T-cell (primary cell): ENCODE measurements at regions not wholly inside any gene's neighbourhood (a gene's known extent, or its start where the extent isn't known, plus 50 kb on each side); places are given as distances from the start of the nearest gene placed in this dataset.
"Not testable (repeated sequence)": the region's sequence is repeated elsewhere in the genome, so short reads cannot be mapped to it uniquely, and the experiment has no call there.

Source experiments
- ATAC-seq, 4 experiments: fragments of 200-7000 bp in 3 of 4; fragments of 150-1000 bp in 1 of 4; cut with Tn5 transposase; replicated peaks in 1 of 4; 1 replicate in 3 of 4; 2 replicates in 1 of 4; pipeline ENCODE4 v1.10.0; 2021; ENCODE audit warnings: moderate library complexity in 3 of 4, mild to moderate bottlenecking in 2 of 4, moderate number of reproducible peaks in 1 of 4
- CTCF ChIA-PET, 2 donors: fragments of 300-600 bp; sonication (Branson Sonifier 250); formaldehyde crosslinking; loops; one replicate each; lab custom pipeline; 2022; ENCODE audit warnings: antibody characterized with exemption in 2 of 2; lab: Charles Lee
- POLR2A ChIA-PET, 2 donors: fragments of 300-600 bp; sonication (Branson Sonifier 250); formaldehyde crosslinking; loops; one replicate each; lab custom pipeline; 2022; ENCODE audit warnings: antibody characterized with exemption in 2 of 2; lab: Charles Lee
- DNase-seq, 35 experiments: peaks; one replicate each; pipeline versions ENCODE4 v3.0.0 to v3.0.0-alpha.2; 2013 to 2023
- H3K27ac ChIP-seq: one replicate; pipeline ENCODE4 v1.5.1; 2013; ENCODE audit warnings: low read length
- H3K27me3 ChIP-seq, 2 experiments: replicated peaks in 1 of 2; 1 replicate in 1 of 2; 2 replicates in 1 of 2; pipeline versions ENCODE4 v1.6.1 to v1.7.0; 2013; ENCODE audit warnings: low read length in 1 of 2, mixed read lengths in 1 of 2; ENCODE audit not compliant: control insufficient read depth in 2 of 2, insufficient read depth in 2 of 2; ENCODE audit errors: extremely low read depth in 1 of 2
- H3K36me3 ChIP-seq, 2 donors: 1 replicate in 1 of 2; 2 replicates in 1 of 2; pipeline versions ENCODE4 v1.6.1 to v1.7.0; 2013; ENCODE audit warnings: low read length in 1 of 2; ENCODE audit not compliant: control insufficient read depth in 2 of 2, insufficient read depth in 1 of 2; ENCODE audit errors: extremely low read depth in 1 of 2
- H3K4me1 ChIP-seq, 2 experiments: 1 replicate in 1 of 2; 2 replicates in 1 of 2; pipeline versions ENCODE4 v1.6.1 to v1.7.0; 2013; ENCODE audit warnings: low read length in 2 of 2, mixed read lengths in 1 of 2; ENCODE audit not compliant: insufficient read depth in 2 of 2, control insufficient read depth in 1 of 2; ENCODE audit errors: extremely low read depth in 1 of 2
- H3K4me3 ChIP-seq, 2 donors: 1 replicate in 1 of 2; 2 replicates in 1 of 2; pipeline versions ENCODE4 v1.5.1 to v1.7.0; 2013; ENCODE audit warnings: mild to moderate bottlenecking in 2 of 2, low read length in 1 of 2, moderate library complexity in 1 of 2; ENCODE audit not compliant: control insufficient read depth in 1 of 2; ENCODE audit errors: extremely low read depth in 1 of 2
- H3K9me3 ChIP-seq: 2 replicates; pipeline ENCODE4 v1.7.0; 2013
- H3K27ac Mint-ChIP-seq, 2 donors: one replicate each; pipeline ENCODE4 v1.8.0; 2020 to 2021; ENCODE audit warnings: mild to moderate bottlenecking in 2 of 2, mixed read lengths in 2 of 2
- H3K27me3 Mint-ChIP-seq, 2 donors: one replicate each; pipeline ENCODE4 v1.8.0; 2021 to 2022; ENCODE audit warnings: mixed read lengths in 2 of 2
- H3K36me3 Mint-ChIP-seq: one replicate; pipeline ENCODE4 v1.8.0; 2021; ENCODE audit warnings: mixed read lengths
- H3K4me1 Mint-ChIP-seq, 3 donors: one replicate each; pipeline ENCODE4 v1.8.0; 2020 to 2022; ENCODE audit warnings: mixed read lengths in 3 of 3, mild to moderate bottlenecking in 1 of 3
- H3K4me3 Mint-ChIP-seq, 3 donors: one replicate each; pipeline ENCODE4 v1.8.0; 2020 to 2022; ENCODE audit warnings: mild to moderate bottlenecking in 3 of 3, mixed read lengths in 3 of 3, moderate library complexity in 3 of 3
- H3K9me3 Mint-ChIP-seq, 3 donors: one replicate each; pipeline ENCODE4 v1.8.0; 2020 to 2022; ENCODE audit warnings: mixed read lengths in 3 of 3
- WGBS: methylation state at CpG from one replicate; pipeline ENCODE4 v1.1.5; 2013; ENCODE audit warnings: missing lambda C conversion rate; ENCODE audit not compliant: insufficient coverage; 5-methylcytosine and 5-hydroxymethylcytosine counted together

DNA sequence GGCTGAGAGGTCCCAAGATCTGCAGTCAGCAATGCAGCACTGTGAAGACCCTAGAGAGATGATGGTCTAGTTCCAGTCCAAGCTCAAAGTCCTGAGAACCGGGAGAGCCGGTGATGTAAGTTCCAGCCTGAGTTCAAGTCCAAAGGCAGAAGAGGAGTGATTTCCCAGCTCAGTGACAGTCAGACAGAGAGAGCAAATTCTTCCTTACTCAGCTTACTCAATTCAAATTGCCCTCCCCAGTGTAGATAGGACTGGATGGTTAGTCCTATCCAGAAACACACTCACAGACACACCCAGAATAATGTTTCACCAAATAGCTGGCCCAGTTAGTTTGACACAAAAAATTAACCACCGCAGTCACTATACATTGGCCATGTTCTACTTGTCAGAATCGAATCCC lies 185.5 kb upstream of the MYO3A start:
- Mint-ChIP-seq H3K4me1 (no peaks in the 10 kb centered on the region), H3K27ac (no peak overlapping the region), H3K4me3 (no peak overlapping the region), H3K27me3 (no peaks in the 10 kb centered on the region), H3K36me3 (no peaks in the 10 kb centered on the region), H3K9me3 (peaks cover 0 to 3% (median 0%) of the 10 kb centered on the region in 3 donors)
- H3K27me3 ChIP-seq, result no peaks in the 10 kb centered on the region
- no peaks in the 10 kb centered on the region for H3K4me1 ChIP-seq
- H3K9me3 ChIP-seq, result no peaks in the 10 kb centered on the region
- H3K27ac ChIP-seq, result no peak overlapping the region
- CTCF ChIA-PET, result no interaction called here
- no peak for ATAC-seq
- no peak overlapping the region for H3K4me3 ChIP-seq
- DNase-seq, result no peak
- 69% methylated on average over 2 of the region's 4 CpGs for WGBS
- POLR2A ChIA-PET, result no interaction called here
- H3K36me3 ChIP-seq, result no peaks in the 10 kb centered on the region

DNA sequence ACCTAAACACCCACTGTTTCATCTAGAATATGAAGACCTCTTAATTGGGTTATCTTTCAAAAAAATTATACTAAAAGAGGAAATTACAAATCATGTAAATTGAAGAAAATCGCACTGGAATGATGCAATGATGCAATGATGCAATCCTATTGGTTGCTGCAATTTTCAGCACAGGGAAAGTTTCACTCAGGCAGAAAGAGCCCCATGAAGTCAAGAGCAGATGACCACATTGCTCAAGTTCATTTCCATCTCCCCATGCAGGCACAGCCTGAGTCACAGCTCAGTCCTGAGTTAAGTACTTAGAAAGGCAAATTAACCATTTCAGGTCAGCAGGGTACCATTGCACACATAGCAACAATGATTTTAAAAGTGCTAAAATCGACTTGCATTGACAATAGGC lies 180.3 kb upstream of the MYO3A start:
- Mint-ChIP-seq H3K27me3 (no peaks in the 10 kb centered on the region), H3K4me3 (no peak overlapping the region), H3K9me3 (no peaks in the 10 kb centered on the region), H3K27ac (no peak overlapping the region), H3K4me1 (no peaks in the 10 kb centered on the region), H3K36me3 (no peaks in the 10 kb centered on the region)
- no CpG with 5 or more reads among the region's 2 CpGs for WGBS
- Histone ChIP-seq H3K4me1 (no peaks in the 10 kb centered on the region), H3K27me3 (no peaks in the 10 kb centered on the region), H3K36me3 (no peaks in the 10 kb centered on the region), H3K27ac (no peak overlapping the region), H3K9me3 (no peaks in the 10 kb centered on the region), H3K4me3 (no peak overlapping the region)
- ChIA-PET POLR2A (no interaction called here), CTCF (interaction anchor here in 1 of 2 donors (0.6 kb wide), 1 partner anchor 23 kb away, joined by 6 read pairs; no protein-coding TSS in a partner anchor)
- DNase-seq (no peak), ATAC-seq (no peak)

DNA sequence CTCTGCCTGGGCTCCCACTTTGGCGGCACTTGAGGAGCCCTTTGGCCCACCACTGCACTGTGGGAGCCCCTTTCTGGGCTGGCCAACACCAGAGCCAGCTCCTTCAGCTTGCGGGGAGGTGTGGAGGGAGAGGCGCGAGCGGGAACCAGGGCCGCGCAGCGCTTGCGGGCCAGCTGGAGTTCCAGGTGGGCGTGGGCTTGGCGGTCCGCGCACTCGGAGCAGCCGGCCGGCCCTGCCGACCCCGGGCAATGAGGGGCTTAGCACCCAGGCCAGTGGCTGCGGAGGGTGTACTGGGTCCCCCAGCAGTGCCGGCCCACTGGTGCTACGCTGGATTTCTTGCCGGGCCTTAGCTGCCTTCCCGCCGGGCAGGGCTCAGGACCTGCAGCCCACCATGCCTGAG lies 178.2 kb upstream of the MYO3A start:
- not testable (repeated sequence) for H3K27me3 ChIP-seq, H3K4me3 ChIP-seq, H3K36me3 Mint-ChIP-seq, H3K9me3 ChIP-seq, ATAC-seq, H3K27ac Mint-ChIP-seq, H3K4me1 Mint-ChIP-seq, DNase-seq, H3K27me3 Mint-ChIP-seq, H3K27ac ChIP-seq, H3K4me3 Mint-ChIP-seq, H3K36me3 ChIP-seq, H3K4me1 ChIP-seq, H3K9me3 Mint-ChIP-seq
- POLR2A ChIA-PET, result interaction anchor here in 1 of 2 donors (0.6 kb wide), 1 partner anchor 941 kb away, joined by 3 read pairs; no protein-coding TSS in a partner anchor
- CTCF ChIA-PET, result interaction anchor here in 1 of 2 donors (0.5 kb wide), 1 partner anchor 29 kb away, joined by 4 read pairs; no protein-coding TSS in a partner anchor
- 96% methylated on average over 23 of the region's 24 CpGs for WGBS

DNA sequence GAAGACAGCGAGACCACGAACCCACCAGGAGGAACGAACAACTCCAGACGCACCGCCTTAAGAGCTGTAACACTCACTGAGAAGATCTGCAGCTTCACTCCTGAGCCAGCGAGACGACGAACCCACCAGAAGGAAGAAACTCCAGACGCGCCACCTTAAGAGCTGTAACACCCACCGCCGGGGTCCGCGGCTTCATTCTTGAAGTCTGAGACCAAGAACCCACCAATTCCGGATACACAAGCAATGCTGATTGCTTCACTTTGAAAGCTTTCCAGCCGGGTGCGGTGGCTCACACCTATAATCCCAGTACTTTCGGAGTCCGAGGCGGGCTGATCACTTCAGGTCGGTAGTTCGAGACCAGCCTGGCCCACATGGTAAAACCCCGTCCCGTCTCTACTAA lies 177.2 kb upstream of the MYO3A start:
- no peak overlapping the region for H3K4me3 Mint-ChIP-seq
- no peak overlapping the region for H3K27ac ChIP-seq
- no peaks in the 10 kb centered on the region for H3K36me3 ChIP-seq
- no peaks in the 10 kb centered on the region for H3K9me3 ChIP-seq
- ChIA-PET CTCF (no interaction called here), POLR2A (no interaction called here)
- 93% methylated on average over 20 of the region's 24 CpGs for WGBS
- DNase-seq (no peak), ATAC-seq (no peak)
- H3K27ac Mint-ChIP-seq, result no peak overlapping the region
- no peaks in the 10 kb centered on the region for H3K4me1 ChIP-seq
- H3K4me3 ChIP-seq, result no peak overlapping the region
- H3K36me3 Mint-ChIP-seq, result no peaks in the 10 kb centered on the region
- H3K27me3 ChIP-seq, result no peaks in the 10 kb centered on the region
- no peaks in the 10 kb centered on the region for H3K9me3 Mint-ChIP-seq
- no peaks in the 10 kb centered on the region for H3K4me1 Mint-ChIP-seq
- H3K27me3 Mint-ChIP-seq, result peaks cover 0 to 4% of the 10 kb centered on the region in 2 donors

DNA sequence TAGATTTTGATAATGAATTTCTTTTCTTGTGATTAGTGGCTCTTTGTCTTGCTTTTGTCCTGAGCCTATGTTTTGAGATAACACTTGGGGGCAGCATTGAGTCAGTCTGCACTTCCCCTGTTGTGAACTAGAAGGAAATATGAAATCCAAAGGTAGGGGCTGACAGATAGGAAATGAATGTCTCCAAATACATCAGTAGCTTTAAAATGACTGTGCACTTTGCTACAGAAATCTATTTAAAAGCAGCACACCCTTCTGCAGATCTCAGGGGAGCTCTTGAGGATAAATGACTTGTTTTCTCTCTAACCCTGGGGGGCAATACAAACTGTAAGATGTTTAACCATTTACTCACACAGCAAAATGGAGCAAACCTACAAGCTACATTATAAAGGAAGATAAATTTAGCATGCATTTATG lies 176.0 kb upstream of the MYO3A start:
- H3K4me3 ChIP-seq, result no peak overlapping the region
- Mint-ChIP-seq H3K4me3 (no peak overlapping the region), H3K9me3 (no peaks in the 10 kb centered on the region), H3K27ac (no peak overlapping the region), H3K27me3 (peaks cover 1 to 7% of the 10 kb centered on the region in 2 donors), H3K36me3 (no peaks in the 10 kb centered on the region), H3K4me1 (no peaks in the 10 kb centered on the region)
- no peak for ATAC-seq
- ChIA-PET CTCF (no interaction called here), POLR2A (no interaction called here)
- H3K36me3 ChIP-seq, result no peaks in the 10 kb centered on the region
- H3K9me3 ChIP-seq, result no peaks in the 10 kb centered on the region
- no peak overlapping the region for H3K27ac ChIP-seq
- no peaks in the 10 kb centered on the region for H3K4me1 ChIP-seq
- DNase-seq, result no peak
- H3K27me3 ChIP-seq, result no peaks in the 10 kb centered on the region

DNA sequence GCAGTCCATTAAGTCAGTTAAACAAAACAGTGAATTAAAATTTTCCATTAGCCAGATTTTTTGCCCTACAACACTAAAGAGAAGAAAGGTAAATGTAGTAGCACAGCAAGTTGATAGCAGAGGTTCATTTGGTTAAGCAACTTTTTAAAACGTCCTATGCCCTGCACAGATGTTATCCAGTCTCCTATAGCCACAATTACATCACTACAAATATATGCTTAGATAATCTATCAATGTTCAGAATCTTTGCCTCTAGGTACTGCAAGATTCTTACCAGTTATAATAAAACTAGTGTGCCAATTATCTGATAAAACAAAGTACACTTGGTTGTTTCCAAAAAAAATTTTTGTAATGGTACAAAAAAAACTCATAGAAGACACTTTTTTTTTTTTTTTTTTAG lies 175.5 kb upstream of the MYO3A start:
- Histone ChIP-seq H3K4me3 (no peak overlapping the region), H3K27ac (no peak overlapping the region), H3K4me1 (no peaks in the 10 kb centered on the region), H3K27me3 (no peaks in the 10 kb centered on the region), H3K36me3 (no peaks in the 10 kb centered on the region), H3K9me3 (no peaks in the 10 kb centered on the region)
- Mint-ChIP-seq H3K27ac (no peak overlapping the region), H3K4me3 (no peak overlapping the region), H3K4me1 (no peaks in the 10 kb centered on the region), H3K9me3 (no peaks in the 10 kb centered on the region), H3K36me3 (no peaks in the 10 kb centered on the region), H3K27me3 (peaks cover 1 to 10% of the 10 kb centered on the region in 2 donors)
- ATAC-seq, result no peak
- WGBS, result no CpG with 5 or more reads among the region's 1 CpG
- CTCF ChIA-PET, result no interaction called here
- POLR2A ChIA-PET, result no interaction called here
- DNase-seq, result no peak

DNA sequence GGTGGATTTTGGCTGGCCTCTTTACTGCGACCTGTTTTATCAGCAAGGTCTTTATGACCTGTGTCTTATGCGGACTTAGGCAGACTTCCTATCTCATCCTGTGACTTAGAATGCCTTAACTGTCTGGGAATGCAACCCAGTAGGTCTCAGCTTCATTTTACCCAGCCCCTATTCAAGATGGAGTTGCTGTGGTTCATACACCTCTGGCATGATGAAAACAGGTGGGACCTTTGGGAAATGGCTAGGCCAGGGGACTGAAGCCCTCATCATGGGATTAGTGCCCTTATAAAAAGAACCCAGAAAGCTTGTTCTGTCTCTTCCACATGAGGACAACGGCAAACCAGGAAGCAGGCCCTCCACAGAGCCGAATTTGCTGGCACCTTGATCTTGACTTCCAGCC lies 172.1 kb upstream of the MYO3A start:
- DNase-seq (no peak), ATAC-seq (no peak)
- Mint-ChIP-seq H3K4me1 (peaks cover 0 to 2% (median 2%) of the 10 kb centered on the region in 3 donors), H3K4me3 (no peak overlapping the region), H3K27ac (no peak overlapping the region), H3K27me3 (peaks cover 12 to 32% of the 10 kb centered on the region in 2 donors), H3K9me3 (peaks cover 0 to 4% (median 0%) of the 10 kb centered on the region in 3 donors), H3K36me3 (no peaks in the 10 kb centered on the region)
- ChIA-PET POLR2A (no interaction called here), CTCF (no interaction called here)
- Histone ChIP-seq H3K27me3 (peaks cover 0 to 3% of the 10 kb centered on the region in 2 experiments), H3K9me3 (no peaks in the 10 kb centered on the region), H3K4me3 (no peak overlapping the region), H3K27ac (no peak overlapping the region), H3K36me3 (no peaks in the 10 kb centered on the region), H3K4me1 (no peaks in the 10 kb centered on the region)
- no CpG with 5 or more reads among the region's 4 CpGs for WGBS
